OCI-LY7 (cell line): ENCODE measurements at regions not wholly inside any gene's neighbourhood (a gene's known extent, or its start where the extent isn't known, plus 50 kb on each side); places are given as distances from the start of the nearest gene placed in this dataset.

Experiments
- CTCF ChIP-seq: fragments of 200-600 bp; sonication (generic); conservative IDR thresholded peaks from 2 replicates; pipeline ENCODE4 v1.5.1; 2014; ENCODE audit warnings: mild to moderate bottlenecking, antibody characterized with exemption, low read length, moderate library complexity, mixed read lengths
- EZH2phosphoT487 ChIP-seq: fragments of 200-600 bp; sonication (generic); IDR thresholded peaks from 2 replicates; pipeline ENCODE4 v1.6.1; 2018; ENCODE audit warnings: low read depth, borderline replicate concordance, mild to moderate bottlenecking, mixed run types, antibody characterized with exemption, low read length, moderate library complexity, mixed read lengths

- no peak for TF ChIP-seq CTCF
- no peak for TF ChIP-seq EZH2phosphoT487
Measured at GRCh38 chr14:28382444-28383190, 384.0 kb upstream of the FOXG1 start.
